HG02759 (cell line): ENCODE measurements at regions not wholly inside any gene's neighbourhood (a gene's known extent, or its start where the extent isn't known, plus 50 kb on each side); places are given as distances from the start of the nearest gene placed in this dataset.
A peak's percentile ranks its signal among the peaks of the same experiment; 100 is the strongest.

Experiments
- ATAC-seq: cut with Tn5 transposase; IDR thresholded peaks from one replicate; pipeline ENCODE4 v1.9.1; 2021; ENCODE audit warnings: mild to moderate bottlenecking, moderate library complexity; ENCODE audit not compliant: unreplicated experiment

DNA sequence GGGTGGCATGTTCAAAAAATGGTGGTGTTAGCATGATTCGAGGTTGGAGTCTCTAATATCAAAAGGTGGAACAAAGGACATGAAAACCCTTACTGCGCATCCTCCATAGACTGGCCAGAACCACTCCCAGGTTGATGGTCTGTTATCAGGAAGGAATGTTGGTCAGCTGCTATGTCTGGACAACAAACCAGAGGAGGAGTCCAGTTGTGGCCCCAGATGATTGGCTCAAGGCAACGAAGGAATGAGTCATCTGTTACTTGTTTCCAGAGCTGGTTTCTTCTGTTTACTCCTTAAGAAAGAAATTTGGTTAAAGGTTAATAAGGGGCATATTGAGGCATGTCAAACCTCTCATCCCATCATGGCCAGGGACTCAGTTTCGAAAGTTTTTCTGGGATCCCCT, 56.8 kb upstream of the GRIA4 start:
- no peak for ATAC-seq

DNA sequence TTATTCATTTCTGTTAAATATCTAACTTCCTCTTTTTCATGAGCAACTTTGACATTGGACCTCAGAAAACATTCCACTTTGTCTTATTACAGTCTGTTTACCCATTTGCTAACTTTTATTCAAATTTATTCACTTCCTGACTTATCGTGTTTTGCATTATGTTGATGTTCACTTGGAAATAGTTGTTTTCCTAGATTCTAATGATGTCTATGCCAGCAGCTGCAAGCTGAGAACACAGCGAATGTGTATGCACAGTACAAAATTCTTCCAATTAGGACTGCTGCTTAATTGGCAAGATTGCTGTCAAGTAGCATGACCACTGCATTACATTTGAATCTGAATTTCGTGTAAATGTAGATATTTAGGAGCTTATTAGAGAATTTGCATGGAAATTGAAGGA, 61.5 kb upstream of the GRIA4 start:
- ATAC-seq = no peak

DNA sequence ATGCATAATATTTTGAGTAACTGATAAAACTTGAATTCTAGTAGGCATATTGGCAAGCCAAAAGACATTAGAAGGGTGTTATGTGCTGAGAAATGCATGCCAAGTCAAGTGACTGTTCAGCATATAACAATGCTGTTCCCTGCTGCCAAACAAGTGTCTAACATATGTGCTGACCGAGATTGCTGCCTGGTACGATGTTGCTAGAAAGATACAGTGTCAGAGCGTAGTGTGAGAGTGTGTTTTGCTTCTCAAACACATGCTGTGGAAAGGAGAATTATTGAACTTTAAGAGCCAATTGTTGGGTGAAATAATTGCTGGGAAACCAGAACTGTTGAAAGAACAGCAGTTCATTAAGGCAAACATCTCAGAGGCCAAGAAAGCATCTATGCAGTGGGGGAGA, 71.3 kb upstream of the GRIA4 start:
- no peak for ATAC-seq

DNA sequence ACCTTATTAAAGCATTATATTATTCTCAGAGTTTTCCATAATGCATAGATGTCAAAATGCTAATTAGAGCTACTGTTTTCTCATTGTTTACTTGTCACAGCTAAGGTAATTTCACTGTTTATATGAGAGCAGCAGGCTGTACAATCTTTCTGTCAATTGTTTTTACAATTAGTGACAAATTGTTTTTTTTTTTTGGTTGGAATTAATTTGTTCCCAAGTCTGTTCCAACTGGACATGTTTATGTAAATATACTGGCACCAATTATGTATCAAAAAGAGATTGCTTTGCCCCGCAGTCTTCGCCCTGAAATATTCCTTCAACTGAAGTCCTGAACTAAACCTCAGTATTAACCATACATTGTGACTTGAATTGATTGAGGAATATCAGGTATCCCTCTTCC, 72.3 kb upstream of the GRIA4 start:
- ATAC-seq = no peak

DNA sequence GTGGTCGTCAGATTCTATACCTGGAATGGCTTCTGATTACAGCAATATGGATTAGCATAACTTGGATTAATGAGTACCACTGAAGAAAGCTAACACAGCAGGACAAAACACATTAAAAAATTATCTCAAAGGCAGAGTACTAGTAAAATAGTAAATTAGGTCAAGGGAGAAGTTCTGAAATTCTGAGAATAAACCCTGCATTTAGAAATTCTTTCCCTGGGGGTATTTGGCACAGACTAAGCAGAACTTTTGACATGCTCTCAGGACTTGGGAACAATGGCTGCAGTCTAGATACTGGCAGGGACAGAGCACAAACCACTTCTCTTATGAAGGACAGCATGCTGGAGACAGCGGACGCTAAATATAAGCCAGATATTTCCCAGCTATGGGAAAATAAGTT, 85.6 kb upstream of the GRIA4 start:
- ATAC-seq = no peak

DNA sequence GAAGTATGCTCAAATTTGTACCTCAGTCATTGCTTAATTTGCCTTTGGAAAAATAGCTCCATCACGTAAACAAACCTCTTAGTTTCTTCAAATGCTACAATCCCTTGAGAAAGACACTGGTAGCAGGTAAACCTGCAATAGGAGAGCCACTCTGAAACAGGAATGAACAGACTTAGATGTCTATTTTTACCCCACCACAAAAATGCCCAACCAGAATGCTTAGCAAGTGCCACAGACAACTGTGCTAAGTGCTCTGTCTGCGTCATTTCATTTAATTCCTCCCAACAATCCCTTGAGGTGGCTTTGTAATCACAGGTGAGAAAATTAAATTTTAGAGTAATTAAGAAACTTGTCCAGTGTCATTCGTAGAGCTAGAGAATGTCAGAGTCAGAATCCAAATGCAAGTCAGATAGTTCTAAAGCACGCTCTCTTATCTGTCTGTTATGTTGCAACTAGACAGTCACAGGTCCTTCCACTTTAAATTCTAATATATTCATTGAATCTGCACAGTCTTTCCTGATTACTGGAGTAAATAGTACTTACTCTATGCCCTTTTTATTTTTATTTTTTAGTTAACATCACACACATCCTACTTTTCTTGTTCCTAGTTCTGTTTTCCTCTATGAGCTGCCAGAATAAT, 89.0 kb upstream of the GRIA4 start:
- ATAC-seq = no peak

DNA sequence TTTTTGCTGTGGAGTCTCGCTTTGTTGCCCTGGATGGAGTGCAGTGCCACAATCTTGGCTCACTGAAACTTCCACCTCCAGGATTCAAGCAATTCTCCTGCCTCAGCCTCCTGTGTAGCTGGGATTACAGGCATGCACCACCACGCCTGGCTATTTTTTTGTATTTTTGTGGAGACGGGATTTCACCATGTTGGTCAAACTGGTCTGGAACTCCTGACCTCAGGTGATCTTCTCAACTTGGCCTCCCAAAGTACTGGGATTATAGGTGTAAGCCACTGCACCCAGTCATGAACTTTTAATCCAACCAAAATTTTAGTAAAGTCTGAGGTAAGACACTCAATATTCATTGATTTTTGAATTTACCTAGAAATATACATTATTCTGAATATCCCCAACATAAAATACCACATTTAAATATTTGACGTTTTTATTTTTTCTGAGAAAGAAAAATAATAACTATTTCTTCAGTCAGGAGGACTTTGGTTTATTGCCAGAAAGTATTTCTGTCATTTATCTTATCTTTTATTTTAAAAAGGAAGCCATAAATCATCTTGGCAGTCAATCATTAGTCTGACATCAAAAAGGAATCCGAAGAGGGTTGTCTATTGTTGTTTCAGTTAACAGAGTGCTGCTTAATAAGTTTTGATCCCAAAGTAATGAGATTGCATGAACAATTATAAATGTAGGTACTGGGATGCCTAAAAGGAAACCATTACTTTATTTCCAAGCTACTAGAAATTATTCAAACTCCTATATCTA, 102.2 kb upstream of the GRIA4 start:
- ATAC-seq = no peak

DNA sequence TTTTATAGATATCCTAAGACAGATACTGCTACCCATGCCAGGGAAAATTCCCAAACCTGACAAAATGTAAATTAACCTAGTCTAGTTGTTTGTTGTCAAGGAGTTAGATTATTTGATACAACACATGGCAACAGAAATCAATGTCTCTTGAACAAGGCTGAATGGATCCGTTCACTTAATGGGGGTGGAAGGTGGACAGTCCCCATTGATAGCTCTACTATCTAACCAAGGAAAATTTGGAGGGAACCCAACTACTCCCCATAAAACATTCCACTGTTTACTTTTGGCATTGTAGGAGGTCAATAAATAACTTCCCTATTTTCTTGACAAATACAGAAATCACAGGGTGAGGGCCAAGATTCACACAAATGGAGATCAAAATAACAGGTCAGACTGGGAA, 117.9 kb upstream of the GRIA4 start:
- no peak for ATAC-seq

DNA sequence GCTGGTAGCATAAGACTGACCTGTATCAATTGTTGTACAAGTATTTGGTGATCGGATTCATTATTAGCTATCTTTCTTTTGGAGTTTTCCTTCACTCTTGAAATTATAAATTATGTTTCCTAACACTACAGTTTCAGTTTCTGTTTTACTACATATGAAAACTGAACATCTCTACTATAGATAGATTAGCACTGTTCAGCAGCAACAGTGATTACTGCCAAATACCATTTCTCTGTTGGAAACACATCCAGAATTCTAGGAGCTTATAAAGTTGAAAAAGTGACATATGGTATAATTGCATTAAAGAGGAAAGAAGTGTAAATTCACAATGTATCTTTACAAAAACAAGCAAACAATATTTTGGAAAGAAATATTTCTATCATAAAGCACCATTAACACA, 118.5 kb upstream of the GRIA4 start:
- ATAC-seq = no peak

DNA sequence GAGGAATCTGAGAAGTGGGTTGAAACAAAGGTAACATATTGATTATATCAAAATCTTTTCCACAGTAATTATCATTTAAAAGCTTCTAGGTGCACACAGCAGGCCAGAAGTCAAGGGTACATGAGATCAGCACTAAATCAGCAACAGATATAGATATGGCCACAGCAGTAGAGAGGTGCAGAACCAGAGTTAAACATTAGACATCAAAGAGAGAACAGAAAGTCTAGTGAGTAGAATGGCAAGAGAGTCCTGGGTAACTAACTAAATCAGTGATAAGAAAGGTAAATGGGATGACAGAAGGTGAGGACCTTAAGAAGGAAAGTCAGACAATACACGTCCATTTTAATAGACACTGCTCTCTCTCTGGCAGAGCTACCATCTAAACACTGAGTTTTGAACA, 119.5 kb upstream of the GRIA4 start:
- ATAC-seq = no peak

DNA sequence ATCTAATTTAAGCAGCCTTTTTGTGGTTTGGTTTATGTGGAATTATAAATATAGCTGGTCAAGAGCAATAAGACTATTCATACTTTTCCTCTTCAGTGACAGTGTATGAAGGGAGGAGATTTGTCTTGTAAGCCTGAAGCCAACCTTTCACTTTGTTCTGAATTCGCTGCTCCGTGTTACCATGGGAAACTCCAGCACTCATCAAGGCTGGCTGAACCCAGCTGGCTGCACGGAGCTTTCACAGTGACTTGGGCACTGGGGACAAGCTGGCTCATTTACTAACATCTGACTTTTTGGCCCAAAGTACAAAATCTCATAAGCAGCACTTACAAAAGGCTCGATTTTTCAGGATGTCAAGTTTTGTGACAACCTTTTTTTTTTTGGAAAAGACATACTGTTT, 120.4 kb upstream of the GRIA4 start:
- no peak for ATAC-seq

DNA sequence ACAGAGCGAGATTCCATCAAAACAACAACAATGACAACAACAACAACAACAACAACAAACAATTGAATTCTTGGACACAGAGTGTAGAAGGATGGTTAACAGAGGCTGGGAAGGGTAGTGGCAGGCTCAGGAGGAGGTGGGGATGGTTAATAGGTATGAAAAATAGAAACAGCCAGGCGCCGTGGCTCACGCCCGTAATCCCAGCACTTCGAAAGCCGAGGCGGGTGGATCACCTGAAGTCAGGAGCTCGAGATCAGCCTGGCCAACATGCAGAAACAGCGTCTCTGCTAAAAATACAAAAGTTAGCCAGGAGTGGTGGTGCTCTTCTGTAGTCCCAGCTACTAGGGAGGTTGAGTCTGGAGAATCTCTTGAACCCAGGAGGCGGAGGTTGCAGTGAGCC, 122.9 kb upstream of the GRIA4 start:
- ATAC-seq = no peak

DNA sequence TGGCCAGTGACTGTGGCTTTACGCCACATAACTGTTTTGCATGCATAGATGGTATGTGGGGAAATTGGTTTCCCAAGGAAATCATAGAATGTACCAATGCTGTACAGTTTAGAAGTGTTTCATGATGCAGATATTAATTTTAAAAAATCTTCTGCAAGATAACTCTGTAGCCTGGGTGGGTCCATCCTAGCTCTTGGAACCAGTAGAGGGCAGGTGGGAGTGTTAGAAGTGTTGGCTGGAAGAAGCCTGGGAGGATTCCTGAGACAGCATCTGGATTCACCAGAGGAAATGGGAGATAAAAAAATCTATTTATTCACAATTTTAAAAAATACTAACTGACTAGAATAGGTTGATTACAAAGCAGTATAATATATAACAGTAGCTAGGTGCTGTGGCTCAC, 139.9 kb upstream of the GRIA4 start:
- no peak for ATAC-seq

DNA sequence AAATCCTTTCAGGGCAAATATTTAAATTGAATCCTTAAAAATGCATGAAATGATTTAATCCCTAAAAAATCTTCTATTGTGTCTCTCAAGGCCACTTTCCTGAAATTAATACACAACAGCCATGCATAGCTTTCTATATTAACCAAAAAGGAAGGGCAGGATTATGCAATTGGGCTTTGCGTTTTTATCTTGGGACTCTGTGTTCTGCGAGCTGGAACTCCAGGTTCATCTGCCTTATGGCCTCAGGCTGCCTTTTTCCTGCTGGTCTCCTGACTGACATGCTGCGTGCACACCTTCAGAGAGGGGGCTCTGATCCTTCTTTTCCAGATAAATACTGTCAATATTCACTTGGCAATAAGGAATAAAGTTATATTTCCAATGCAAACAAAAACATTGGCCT, 141.7 kb upstream of the GRIA4 start:
- no peak for ATAC-seq

DNA sequence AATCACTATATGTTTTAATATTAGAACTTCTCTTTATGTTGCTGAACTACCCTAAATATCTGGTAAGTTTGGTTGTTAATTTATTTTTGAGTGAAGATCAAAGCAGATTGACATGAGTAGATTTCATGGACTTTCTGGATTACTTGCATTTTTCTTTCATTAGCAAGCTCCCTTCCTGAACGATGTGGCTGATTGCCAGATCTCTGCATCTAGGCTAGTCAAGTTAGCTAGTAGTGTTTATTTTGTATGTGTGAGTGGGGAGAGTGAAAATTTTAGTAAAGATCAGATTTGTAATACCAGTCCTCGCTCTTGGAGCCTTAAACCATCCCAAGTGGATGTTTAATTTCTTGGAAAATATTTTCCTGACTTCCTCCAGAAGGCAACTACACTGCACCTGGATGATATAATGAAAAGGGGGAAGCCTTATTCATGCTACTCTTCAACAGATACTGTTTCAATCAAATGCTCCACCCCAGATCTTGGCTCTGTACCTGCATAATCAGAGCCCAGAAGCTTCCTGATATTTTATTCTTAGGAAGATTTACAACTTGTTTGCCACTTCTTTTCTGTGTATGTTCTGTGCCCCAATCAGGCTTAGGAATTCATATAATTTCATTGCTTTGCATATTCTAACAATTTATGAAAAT, 143.2 kb upstream of the GRIA4 start:
- ATAC-seq = no peak

DNA sequence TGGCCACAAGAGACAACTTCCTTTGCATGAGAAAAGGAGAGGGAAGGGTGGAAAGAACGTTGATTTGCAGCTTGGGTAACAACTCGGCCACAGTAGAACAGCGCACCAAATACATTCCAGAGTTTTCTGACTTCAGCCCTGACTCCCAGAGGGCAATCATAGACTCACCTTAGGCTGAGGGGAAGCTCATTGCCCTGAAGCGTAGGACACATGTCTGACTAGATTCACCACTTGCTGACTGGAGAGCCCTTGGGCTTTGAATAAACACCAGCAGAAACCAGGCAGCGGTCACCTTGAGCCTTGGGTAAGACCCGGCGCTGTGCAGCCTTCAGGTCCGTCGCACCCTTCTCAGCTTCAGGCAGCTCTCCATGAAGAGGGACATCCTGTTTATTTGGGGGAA, 151.8 kb upstream of the GRIA4 start:
- no peak for ATAC-seq

DNA sequence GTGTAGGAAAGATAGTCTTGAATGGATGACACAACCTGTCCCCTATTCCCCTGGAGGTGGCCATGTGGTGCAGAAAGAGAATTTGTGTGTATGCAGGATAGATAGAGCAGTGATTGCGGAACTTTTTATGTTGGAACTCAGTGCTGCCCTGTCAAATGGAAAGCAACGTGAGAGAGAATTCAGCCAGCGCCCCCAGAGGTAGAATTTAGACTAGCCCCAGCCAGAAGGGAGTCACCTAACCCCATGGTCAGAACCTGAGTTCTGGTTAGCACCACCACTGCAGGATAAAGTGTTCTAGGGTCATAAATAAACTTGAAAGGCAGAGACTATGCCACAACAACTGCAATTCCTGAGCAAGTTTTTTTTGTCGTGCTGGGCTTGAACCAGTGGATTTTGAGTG, 152.9 kb upstream of the GRIA4 start:
- peak; percentile 62 for ATAC-seq

DNA sequence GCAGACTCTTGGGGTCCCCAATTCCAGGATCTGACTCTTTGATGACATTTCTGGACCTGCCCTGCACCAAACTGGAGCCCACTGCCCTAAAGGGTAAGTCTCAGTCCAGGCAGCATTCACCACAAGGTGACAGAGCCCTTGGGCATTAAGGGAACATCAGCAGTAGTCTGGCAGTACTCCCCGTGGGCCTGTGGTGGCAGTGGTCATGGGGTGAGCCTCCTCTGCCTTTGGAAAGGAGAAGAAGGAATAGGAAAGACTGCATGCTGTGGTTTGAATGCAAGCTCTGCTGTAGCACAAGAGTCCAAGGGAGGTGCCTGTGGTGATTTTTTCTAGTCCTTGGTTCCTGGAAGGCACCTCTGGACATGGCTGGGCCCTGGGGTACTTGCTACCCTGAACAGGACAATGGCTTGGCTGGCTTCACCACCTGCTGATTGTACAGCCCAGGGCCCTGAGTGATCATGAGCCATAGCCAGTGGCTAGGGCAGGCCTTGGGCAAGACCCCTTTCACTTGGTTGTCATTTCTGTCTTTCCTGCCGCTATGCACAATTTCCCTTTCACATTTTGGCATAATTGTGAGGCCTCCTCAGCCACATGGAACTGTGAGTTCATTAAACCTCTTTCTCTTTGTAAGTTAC, 160.7 kb upstream of the GRIA4 start:
- ATAC-seq = no peak

DNA sequence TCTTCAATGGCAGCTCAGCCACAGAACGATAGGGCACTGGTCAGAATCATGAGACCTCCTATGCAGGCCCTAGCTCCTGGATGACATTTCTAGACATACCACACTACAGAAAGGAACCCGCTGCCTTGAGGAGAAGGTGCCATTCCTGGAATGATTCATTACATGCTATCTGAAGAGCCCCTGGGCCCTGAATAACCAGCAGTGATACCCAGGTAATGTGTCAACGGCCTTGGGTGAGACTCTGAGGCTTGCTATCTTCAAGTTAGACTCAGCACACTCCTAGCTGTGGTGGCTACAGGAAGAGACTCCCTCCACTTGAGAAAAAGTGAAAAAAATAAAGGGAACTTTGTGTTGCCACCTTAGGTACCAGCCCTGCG, 161.2 kb upstream of the GRIA4 start:
- ATAC-seq = no peak

DNA sequence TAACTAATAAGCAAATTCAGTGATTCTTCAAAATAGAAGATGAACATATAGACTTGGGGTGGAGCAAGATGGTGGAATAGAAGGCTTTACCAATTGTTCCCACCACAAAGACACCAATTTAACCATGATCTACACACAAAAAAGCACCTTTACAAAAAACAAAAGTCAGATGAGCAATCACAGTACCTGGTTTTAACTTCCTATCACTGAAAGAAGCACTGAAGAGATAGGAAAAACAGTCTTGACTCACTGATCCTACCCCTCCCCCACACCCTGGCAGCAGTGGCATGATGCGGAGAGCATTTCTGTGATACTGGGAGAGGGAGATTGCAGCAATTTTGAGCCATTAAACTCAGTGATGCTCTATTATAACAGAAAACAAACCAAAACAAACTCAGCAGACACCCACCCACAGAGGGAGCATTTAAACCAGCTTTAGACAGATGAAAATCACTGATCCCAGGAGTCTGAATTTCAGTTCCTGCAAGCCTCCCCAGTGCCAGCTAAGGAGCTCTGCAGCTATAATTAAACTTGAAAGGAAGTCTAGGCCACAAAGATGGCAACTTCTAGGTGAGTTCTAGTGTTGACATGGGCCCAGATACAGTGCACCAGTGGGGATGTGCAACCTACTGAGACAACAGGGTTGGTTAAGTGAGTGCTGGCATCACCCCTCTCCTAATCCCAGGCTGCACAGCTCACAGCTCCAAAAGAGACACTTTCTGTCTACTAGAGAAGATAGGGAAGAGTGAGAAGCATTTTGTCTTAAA, 161.8 kb upstream of the GRIA4 start:
- no peak for ATAC-seq

DNA sequence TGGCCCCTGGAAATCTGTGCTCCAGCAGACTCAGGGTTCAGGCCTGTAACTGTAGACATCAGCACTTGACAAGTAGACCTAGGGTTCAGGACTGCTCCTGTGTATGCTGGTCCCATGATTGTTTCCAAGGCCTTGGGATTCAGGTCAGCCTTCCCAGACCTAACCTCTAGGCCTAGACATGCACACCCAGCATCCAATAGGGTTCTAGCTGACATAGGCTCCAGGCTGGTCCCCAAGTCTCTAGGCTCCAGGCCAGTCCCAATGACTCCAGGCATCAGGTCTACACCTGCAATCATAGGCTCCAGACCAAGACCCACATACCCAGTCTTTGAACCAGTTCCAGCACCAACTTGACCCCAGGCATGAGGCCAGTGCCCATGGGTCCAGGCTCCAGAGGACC, 166.2 kb upstream of the GRIA4 start:
- ATAC-seq = no peak
